DOHH2 (cell line): ENCODE measurements at regions not wholly inside any gene's neighbourhood (a gene's known extent, or its start where the extent isn't known, plus 50 kb on each side); places are given as distances from the start of the nearest gene placed in this dataset.

Source experiments
- H3F3A ChIP-seq: fragments of 200-600 bp; sonication (generic), shearing (Covaris generic); 2 replicates; pipeline ENCODE4 v1.6.0; 2016; ENCODE audit warnings: antibody characterized with exemption, mild to moderate bottlenecking; ENCODE audit not compliant: control insufficient read depth, insufficient read depth
- H3K27ac ChIP-seq: fragments of 200-600 bp; sonication (generic); 2 replicates; pipeline ENCODE4 v1.5.1; 2014; ENCODE audit warnings: low read depth, mild to moderate bottlenecking, low read length, moderate library complexity
- H3K27me3 ChIP-seq: fragments of 200-600 bp; sonication (generic); 2 replicates; pipeline ENCODE4 v1.6.1; 2014; ENCODE audit warnings: mild to moderate bottlenecking, low read length, mixed read lengths; ENCODE audit not compliant: control insufficient read depth
- H3K36me3 ChIP-seq: fragments of 200-600 bp; sonication (generic); 2 replicates; pipeline ENCODE4 v1.6.1; 2014; ENCODE audit warnings: mild to moderate bottlenecking, low read length, moderate library complexity, mixed read lengths; ENCODE audit not compliant: control insufficient read depth
- H3K4me1 ChIP-seq: fragments of 200-600 bp; sonication (generic); 2 replicates; pipeline ENCODE4 v1.6.1; 2014; ENCODE audit warnings: mild to moderate bottlenecking, low read length, mixed read lengths; ENCODE audit not compliant: control insufficient read depth
- H3K4me2 ChIP-seq: fragments of 200-600 bp; sonication (generic); 2 replicates; pipeline ENCODE4 v1.6.0; 2014; ENCODE audit warnings: mild to moderate bottlenecking, low read length, moderate library complexity
- H3K4me3 ChIP-seq: fragments of 200-600 bp; sonication (generic); 2 replicates; pipeline ENCODE4 v1.5.1; 2014; ENCODE audit warnings: mild to moderate bottlenecking, low read length, mixed read lengths
- H3K79me2 ChIP-seq: fragments of 200-600 bp; sonication (generic); 2 replicates; pipeline ENCODE4 v1.6.1; 2014; ENCODE audit warnings: mild to moderate bottlenecking, low read length, mixed read lengths; ENCODE audit not compliant: control insufficient read depth
- H3K9me2 ChIP-seq: fragments of 200-600 bp; sonication (generic); replicated peaks from 2 replicates; pipeline ENCODE4 v1.6.1; 2014; ENCODE audit warnings: mild to moderate bottlenecking, low read length, mixed read lengths; ENCODE audit not compliant: control insufficient read depth
- H3K9me3 ChIP-seq: fragments of 200-600 bp; sonication (generic); 2 replicates; pipeline ENCODE4 v1.6.1; 2014; ENCODE audit warnings: antibody characterized with exemption, low read length, mixed read lengths; ENCODE audit not compliant: control insufficient read depth, insufficient read depth
- H4K20me1 ChIP-seq: fragments of 200-600 bp; sonication (generic); 2 replicates; pipeline ENCODE4 v1.6.0; 2014; ENCODE audit warnings: low read depth, mild to moderate bottlenecking, antibody characterized with exemption, low read length, moderate library complexity; ENCODE audit not compliant: control insufficient read depth, insufficient read depth
- EZH2phosphoT487 ChIP-seq: fragments of 200-600 bp; sonication (generic); IDR thresholded peaks from 2 replicates; pipeline ENCODE4 v1.6.1; 2017; ENCODE audit warnings: borderline replicate concordance, mild to moderate bottlenecking, antibody characterized with exemption, low read length, moderate library complexity, mixed read lengths
- TF ChIP-seq, protein P1 (sequence below): fragments of 200-600 bp; sonication (generic); IDR thresholded peaks from one replicate; pipeline ENCODE4 v1.5.1; 2014; ENCODE audit warnings: antibody characterized with exemption, mild to moderate bottlenecking, low read depth, low read length; ENCODE audit not compliant: poor library complexity, severe bottlenecking

DNA sequence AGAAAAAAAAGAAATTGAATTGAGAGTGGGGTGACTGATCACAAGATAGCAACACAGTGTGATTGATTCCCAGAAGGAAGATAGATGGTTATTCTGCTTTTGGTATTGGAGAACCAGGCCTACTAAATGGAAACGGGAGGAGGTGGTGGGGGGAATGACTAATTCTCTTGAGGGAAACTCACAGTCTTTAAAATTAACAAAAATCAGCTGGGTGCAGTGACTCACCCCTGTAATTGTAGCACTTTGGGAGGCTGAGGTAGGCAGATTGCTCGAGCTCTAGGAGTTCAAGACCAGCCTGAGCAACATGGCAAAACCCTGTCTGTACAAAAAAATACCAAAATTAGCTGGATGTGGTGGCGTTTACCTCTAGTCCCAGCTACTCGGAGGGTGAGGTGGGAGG, 134.6 kb upstream of the PDE4B start:
- no peaks in the 10 kb centered on the region for H3K79me2 ChIP-seq
- TF ChIP-seq, protein P1, sequence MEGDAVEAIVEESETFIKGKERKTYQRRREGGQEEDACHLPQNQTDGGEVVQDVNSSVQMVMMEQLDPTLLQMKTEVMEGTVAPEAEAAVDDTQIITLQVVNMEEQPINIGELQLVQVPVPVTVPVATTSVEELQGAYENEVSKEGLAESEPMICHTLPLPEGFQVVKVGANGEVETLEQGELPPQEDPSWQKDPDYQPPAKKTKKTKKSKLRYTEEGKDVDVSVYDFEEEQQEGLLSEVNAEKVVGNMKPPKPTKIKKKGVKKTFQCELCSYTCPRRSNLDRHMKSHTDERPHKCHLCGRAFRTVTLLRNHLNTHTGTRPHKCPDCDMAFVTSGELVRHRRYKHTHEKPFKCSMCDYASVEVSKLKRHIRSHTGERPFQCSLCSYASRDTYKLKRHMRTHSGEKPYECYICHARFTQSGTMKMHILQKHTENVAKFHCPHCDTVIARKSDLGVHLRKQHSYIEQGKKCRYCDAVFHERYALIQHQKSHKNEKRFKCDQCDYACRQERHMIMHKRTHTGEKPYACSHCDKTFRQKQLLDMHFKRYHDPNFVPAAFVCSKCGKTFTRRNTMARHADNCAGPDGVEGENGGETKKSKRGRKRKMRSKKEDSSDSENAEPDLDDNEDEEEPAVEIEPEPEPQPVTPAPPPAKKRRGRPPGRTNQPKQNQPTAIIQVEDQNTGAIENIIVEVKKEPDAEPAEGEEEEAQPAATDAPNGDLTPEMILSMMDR: no peak
- no peak for TF ChIP-seq EZH2phosphoT487
- H3K4me3 ChIP-seq: no peak overlapping the region

DNA sequence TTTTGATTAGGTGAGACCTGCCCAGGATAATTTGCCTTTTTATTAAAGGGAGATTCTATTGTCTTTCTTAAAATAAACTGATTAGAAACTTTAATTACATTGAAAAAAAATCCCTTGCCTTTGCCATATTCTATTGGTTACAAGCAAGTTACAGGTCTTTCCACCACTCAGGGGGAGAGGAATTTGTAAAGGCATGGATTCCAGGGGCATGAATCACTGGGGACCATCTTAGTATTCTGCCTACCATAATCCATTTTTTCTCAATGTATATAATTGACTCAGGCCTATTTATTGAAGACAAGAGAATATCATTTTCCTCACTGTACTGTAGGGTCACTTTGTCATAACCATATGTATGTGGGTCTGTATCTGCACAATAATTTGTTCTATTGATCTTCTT, 124.3 kb upstream of the PDE4B start:
- no peak overlapping the region for H3K4me2 ChIP-seq
- no peak for TF ChIP-seq EZH2phosphoT487
- TF ChIP-seq, protein P1: no peak

More for the DNA sequence above, 134.6 kb upstream of the PDE4B start:
- Histone ChIP-seq H3K36me3 (no peaks in the 10 kb centered on the region), H3K27me3 (no peaks in the 10 kb centered on the region), H4K20me1 (no peaks in the 10 kb centered on the region), H3K9me3 (no peaks in the 10 kb centered on the region), H3K4me2 (no peak overlapping the region), H3K4me1 (no peaks in the 10 kb centered on the region), H3F3A (no peaks in the 10 kb centered on the region), H3K27ac (no peak overlapping the region), H3K9me2 (no peaks in the 10 kb centered on the region)

DNA sequence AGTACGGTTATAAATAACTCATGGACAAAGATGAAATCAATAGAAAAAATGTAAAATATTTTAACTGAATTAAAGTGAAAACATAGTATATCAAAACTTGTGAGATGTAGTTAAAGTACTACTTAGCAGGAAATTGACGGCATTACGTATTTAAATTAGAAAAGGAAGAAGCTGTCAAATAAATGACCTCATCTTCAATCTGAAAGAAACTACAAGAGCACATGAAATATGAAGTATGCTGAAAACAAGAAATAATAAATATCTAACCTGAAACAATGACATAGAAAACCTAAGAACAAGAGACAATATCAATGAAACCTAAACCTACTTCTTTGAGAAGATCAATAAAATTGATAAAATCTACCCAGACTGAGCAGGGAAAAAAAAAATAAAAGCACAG, 122.2 kb upstream of the PDE4B start:
- H3K36me3 ChIP-seq: no peaks in the 10 kb centered on the region
- H3K4me3 ChIP-seq: no peak overlapping the region
- no peak for TF ChIP-seq EZH2phosphoT487
- TF ChIP-seq, protein P1: no peak
- no peaks in the 10 kb centered on the region for H3F3A ChIP-seq
- H3K9me2 ChIP-seq: no peaks in the 10 kb centered on the region
- H3K79me2 ChIP-seq: no peaks in the 10 kb centered on the region
- H3K9me3 ChIP-seq: no peaks in the 10 kb centered on the region
- no peaks in the 10 kb centered on the region for H3K27me3 ChIP-seq
- peaks cover 4% of the 10 kb centered on the region; the same call in 1 of the 2 replicates for H3K4me1 ChIP-seq
- no peaks in the 10 kb centered on the region for H4K20me1 ChIP-seq
- no peak overlapping the region for H3K4me2 ChIP-seq
- no peak overlapping the region for H3K27ac ChIP-seq

More for the DNA sequence above, 124.3 kb upstream of the PDE4B start:
- Histone ChIP-seq H3K27ac (no peak overlapping the region), H4K20me1 (no peaks in the 10 kb centered on the region), H3K27me3 (no peaks in the 10 kb centered on the region), H3K9me3 (no peaks in the 10 kb centered on the region), H3K9me2 (no peaks in the 10 kb centered on the region), H3K4me3 (no peak overlapping the region), H3F3A (no peaks in the 10 kb centered on the region), H3K36me3 (no peaks in the 10 kb centered on the region), H3K79me2 (no peaks in the 10 kb centered on the region), H3K4me1 (peaks cover 6% of the 10 kb centered on the region; the same call in 1 of the 2 replicates)

DNA sequence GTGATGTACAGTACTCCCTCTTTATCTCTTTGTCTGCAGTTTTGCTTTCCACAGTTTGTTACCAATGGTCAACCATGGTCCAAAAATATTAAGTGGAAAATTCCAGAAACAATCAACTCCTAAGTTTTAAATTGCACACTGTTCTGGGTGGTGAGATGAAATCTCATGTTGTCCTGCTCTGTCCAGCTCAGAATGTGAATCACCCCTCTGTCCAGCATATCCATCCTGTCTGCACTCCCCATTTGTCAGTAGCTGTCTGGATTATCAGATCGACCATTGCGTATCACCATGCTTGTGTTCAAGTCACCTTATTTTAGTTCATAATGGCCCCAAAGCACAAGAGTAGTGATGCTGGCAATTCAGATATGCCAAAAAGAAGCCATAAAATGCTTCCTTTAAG, 118.2 kb upstream of the PDE4B start:
- Histone ChIP-seq H3K4me1 (no peaks in the 10 kb centered on the region), H3K27me3 (no peaks in the 10 kb centered on the region), H3K4me2 (no peak overlapping the region), H3K9me3 (no peaks in the 10 kb centered on the region), H3K9me2 (no peaks in the 10 kb centered on the region), H3K27ac (no peak overlapping the region), H3K79me2 (no peaks in the 10 kb centered on the region), H3F3A (no peaks in the 10 kb centered on the region), H4K20me1 (no peaks in the 10 kb centered on the region), H3K36me3 (no peaks in the 10 kb centered on the region), H3K4me3 (no peak overlapping the region)
- TF ChIP-seq EZH2phosphoT487: no peak
- TF ChIP-seq, protein P1: no peak
